Stomach (tissue), 4 donors: ENCODE measurements at regions not wholly inside any gene's neighbourhood (a gene's known extent, or its start where the extent isn't known, plus 50 kb on each side); places are given as distances from the start of the nearest gene placed in this dataset.

Experiments
- CTCF ChIP-seq, 7 experiments: fragments of 450-650 bp in 4 of 7; fragments of 200-600 bp in 3 of 7; sonication (generic) in 3 of 7; IDR thresholded peaks; one replicate each; pipeline ENCODE4 v1.5.1; 2016 to 2019; ENCODE audit warnings: antibody characterized with exemption in 7 of 7, control low read depth in 2 of 7, mild to moderate bottlenecking in 1 of 7
- EP300 ChIP-seq: sonication (generic); formaldehyde crosslinking; IDR thresholded peaks from one replicate; pipeline ENCODE4 v1.6.1; 2017; ENCODE audit warnings: antibody characterized with exemption
- POLR2A ChIP-seq, 4 donors: fragments of 450-650 bp; IDR thresholded peaks; one replicate each; pipeline ENCODE4 v1.6.1; 2016; ENCODE audit warnings: antibody characterized with exemption in 4 of 4, control low read depth in 2 of 4, mild to moderate bottlenecking in 1 of 4, moderate library complexity in 1 of 4
- POLR2AphosphoS5 ChIP-seq, 3 donors: sonication (generic); formaldehyde crosslinking; IDR thresholded peaks; one replicate each; pipeline ENCODE4 v1.6.1; 2016; ENCODE audit warnings: antibody characterized with exemption in 3 of 3

GRCh38 chr11:110910384-110910783 lies 198.1 kb upstream of the ARHGAP20 start:
- TF ChIP-seq POLR2A (IDR thresholded peaks at IDR 0.05) (no peak), CTCF (IDR thresholded peaks at IDR 0.05) (no peak), POLR2AphosphoS5 (IDR thresholded peaks at IDR 0.05) (no peak), EP300 (no peak)
